HG03442 (cell line): ENCODE measurements at regions not wholly inside any gene's neighbourhood (a gene's known extent, or its start where the extent isn't known, plus 50 kb on each side); places are given as distances from the start of the nearest gene placed in this dataset.
"Not testable (repeated sequence)": the region's sequence is repeated elsewhere in the genome, so short reads cannot be mapped to it uniquely, and the experiment has no call there.

Source experiments
- ATAC-seq: cut with Tn5 transposase; IDR thresholded peaks from one replicate; pipeline ENCODE4 v1.9.1; 2021; ENCODE audit warnings: mild to moderate bottlenecking, moderate library complexity; ENCODE audit not compliant: unreplicated experiment

- ATAC-seq, result no peak
These were observed 222.9 kb upstream of the KCNK2 start for GRCh38 chr1:214859647-214860046.

DNA sequence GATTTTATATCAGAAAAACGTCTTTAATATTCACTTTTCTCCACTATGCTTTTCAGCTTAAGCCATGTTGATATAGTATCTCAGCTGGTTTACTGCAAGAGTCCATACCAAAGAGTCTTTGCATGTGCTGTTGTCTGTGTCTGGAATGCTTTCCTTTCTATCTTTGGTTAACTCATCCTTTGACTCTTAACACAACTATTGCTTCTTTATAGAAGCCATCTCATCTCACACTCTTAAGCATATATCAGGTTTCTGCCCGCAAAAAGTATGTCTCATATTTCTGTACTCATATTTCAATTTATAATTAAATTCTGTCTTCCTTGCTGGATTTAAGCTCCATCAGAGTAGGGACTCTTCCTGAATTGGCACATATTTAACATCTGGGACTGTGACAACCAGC is 220.9 kb upstream of the KCNK2 start:
- ATAC-seq, result no peak

DNA sequence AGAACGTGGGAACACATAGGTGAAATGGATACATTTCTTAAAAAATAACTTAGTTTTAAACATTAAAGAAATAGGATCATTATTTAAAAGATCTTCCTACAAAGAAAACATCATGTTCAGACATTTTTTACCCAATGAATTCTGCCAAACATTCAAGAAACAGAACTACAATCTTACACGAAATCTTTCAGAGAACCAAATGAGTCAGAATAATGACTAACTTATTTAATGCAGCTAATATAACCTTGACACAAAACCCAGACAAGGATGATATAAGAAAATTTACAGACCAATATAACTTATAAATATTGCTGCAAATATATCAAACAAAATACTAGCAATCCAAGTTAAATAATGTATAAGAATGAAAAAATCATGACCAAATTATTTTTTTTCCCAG is 220.1 kb upstream of the KCNK2 start:
- ATAC-seq, result no peak

GRCh38 chr1:214864896-214865688 is 217.4 kb upstream of the KCNK2 start:
- ATAC-seq, result no peak

DNA sequence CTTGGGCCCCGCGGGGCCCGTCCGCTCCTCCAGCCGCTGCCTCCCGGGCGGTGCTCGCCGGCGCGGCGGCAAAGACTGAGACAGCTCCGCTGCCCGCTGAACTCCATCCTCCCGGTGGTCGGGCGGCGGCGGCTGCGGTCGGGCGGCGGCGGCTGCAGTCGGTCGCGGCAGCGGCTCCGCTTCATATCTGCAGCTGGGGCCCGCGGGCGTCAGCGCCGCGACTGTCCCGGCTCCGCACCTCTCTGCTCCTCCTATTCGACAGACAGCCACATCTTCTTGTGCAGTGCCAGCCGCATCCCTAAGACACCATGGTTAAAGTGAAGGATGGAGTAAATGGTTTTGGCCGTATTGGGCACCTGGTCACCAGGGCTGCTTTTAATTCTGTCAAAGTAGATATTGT is 212.1 kb upstream of the KCNK2 start:
- not testable (repeated sequence) for ATAC-seq

DNA sequence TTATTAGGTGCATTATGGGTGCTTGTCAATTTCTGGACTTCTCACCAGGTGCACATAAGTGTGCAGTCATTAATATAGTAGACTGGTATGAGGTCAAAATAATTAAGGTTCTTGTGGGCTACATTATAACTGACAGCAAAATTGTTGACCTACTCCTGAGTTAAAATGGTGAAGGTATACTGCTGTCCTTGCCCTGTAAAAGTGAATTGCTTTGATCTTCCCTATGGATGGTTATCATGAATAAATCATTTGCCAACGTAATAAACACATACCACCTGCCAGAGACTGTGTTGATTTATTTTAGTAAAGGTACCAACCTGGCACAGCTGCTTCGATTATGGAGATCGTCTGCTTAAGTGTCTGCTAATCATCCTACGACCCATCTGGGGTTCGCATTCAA is 201.6 kb upstream of the KCNK2 start:
- ATAC-seq, result no peak

DNA sequence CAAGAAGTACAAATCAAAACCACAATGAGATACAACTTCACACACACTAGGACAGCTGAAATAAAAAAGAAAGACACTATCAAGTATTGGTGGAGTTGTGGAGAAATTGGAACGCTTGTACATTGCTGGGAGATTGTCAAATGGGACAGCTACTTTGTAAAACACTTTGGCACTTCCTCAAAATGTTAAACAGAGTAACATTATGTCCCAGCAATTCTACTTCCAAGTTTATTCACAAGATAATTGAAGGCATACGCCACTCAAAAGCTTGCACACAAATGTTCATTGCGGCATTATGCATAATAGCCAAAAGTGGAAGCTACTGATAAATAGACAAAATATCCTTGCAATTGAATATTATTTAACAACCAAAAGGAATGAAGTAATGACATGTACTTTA is 199.9 kb upstream of the KCNK2 start:
- no peak for ATAC-seq

DNA sequence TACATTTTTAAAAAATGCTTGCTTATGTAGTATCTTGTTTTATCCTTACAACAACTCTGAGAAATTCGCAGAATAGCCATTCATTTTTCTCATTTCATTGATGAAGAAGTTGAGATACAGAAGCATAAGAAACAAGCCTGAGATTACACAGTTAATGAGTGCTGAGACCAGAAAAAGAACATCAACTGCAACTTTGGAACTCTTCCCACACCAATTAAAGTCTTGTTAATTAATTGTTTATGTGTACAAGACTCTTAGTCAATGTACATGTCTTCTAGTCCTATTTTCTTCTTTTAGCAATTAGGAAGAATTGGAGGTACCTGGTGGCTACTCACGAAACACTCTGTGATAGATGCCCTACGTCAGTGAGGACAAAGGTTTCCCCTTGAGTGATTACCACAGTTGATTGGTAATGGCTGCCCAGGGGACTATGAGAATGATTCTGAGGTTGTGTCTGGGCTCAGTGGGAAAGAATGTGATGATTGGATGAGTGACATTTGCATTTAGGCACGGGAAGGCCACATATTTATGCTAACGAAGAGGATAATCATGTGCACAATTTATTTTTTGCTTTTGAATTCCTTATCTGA is 187.4 kb upstream of the KCNK2 start:
- no peak for ATAC-seq

GRCh38 chr1:214896921-214897320 is 185.6 kb upstream of the KCNK2 start:
- ATAC-seq, result no peak

- no peak for ATAC-seq
These were observed 185.0 kb upstream of the KCNK2 start for GRCh38 chr1:214897581-214897980.

DNA sequence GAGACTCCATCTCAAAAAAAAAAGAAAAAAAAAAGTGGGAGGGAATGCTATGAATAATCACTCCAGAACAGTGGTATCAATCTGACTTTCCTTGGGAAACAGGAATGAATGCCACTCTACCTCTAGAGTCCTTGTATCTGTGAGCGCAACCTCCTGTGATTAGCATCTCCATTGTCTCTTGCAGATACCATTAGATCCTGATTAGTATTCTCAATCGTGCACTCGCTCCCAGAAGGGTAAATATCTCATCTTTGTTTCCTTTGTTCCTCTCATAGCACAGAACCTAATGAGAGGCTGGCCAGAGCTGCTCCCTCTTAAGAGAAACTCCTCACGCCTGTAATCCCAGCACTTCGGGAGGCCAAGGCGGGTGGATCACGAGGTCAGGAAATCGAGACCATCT is 184.4 kb upstream of the KCNK2 start:
- no peak for ATAC-seq

- ATAC-seq, result no peak
These were observed 183.8 kb upstream of the KCNK2 start for GRCh38 chr1:214898718-214899117.

DNA sequence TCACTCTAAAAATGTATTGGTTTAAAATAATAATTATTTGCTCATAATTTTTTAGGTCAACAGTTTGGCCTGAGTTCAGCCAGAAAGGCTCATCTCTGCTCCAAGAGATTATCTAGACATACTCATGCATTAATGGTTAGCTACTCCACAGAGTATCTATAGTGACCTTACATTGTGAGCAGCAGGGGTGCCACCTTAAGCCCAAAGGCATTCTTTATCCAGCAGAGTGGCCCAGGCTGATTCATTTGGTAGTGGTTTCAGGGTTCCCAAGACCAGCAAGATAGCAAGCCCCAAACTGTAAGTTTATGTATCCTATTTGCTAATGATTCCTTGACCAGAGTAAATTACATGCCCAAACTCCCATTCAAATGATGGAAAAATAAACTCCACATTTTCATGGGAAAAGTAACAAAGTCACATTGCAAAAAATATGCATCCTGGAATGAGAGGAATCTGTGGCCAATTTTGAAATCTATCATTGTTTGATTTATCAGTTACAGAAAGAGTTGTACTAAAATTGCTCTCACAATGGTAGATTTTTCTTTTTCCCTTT is 182.6 kb upstream of the KCNK2 start:
- ATAC-seq, result no peak

DNA sequence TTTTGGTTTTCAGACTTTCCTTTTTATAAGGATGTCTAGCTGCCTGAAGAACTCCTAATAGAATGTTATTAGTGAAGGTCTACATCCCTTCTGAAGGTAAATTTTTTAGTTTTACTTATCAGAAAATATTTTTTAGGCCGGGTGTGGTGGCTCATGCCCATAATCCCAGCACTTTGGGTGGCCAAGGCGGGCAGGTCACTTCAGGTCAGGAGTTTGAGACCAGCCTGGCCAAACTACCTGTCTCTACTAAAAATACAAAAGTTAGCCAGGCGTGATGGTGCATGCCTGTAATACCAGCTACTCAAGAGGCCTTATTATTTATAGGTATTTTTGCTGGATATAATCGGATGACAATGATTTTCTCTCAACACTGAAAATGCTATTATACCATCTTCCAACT is 181.9 kb upstream of the KCNK2 start:
- ATAC-seq, result no peak

GRCh38 chr1:214901718-214902117 is 180.8 kb upstream of the KCNK2 start:
- no peak for ATAC-seq

DNA sequence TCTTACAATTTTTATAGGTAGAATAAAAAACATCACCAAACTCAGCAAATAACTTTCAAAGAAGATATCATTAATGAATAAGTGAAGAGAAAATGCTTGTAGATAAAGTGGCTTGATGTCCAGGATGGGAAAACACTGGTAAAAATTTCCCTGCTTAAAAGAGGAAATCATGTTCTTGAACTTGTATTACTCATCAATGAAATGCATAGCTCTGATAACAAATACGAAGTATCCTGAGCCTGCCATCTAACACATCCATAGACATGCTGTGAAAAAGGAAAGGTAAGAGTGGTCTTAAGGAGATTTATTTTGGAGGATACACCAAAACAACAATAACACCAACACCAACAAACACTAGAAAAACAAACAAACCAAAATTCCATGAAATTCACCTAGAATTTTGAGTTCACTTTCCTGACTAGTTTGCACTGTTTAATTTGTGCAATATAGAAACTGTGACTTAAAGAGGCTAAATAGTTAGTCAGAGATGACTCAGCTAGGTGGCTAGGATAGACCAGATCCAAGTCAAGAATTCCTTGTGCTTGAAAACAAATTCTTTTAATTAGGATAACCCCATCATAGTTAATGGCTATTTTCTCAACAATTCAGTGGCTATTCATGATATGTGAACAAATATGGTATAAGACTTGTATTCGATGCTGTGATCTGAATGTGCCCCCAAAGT is 179.8 kb upstream of the KCNK2 start:
- ATAC-seq, result no peak

DNA sequence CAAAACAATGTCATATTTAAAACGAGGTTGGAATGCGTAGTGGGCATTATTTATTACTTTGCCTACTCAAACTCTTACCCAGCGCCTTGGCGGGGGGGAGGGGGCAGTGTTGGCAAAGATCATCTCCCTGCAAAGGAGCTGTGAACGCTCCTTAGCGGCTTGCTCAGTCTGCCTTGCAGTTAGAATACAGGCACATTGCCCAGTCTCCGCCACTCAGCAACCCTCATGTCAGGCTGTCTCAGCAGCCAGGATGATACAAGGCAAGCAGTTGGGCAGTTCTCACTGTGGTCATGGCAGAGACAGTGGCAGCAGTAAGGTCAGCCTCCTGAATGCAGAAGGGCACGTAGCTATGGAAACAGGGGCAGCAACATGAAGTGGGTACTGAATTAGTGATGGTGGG is 170.4 kb upstream of the KCNK2 start:
- no peak for ATAC-seq

- ATAC-seq, result no peak
These were observed 168.6 kb upstream of the KCNK2 start for GRCh38 chr1:214913966-214914365.

DNA sequence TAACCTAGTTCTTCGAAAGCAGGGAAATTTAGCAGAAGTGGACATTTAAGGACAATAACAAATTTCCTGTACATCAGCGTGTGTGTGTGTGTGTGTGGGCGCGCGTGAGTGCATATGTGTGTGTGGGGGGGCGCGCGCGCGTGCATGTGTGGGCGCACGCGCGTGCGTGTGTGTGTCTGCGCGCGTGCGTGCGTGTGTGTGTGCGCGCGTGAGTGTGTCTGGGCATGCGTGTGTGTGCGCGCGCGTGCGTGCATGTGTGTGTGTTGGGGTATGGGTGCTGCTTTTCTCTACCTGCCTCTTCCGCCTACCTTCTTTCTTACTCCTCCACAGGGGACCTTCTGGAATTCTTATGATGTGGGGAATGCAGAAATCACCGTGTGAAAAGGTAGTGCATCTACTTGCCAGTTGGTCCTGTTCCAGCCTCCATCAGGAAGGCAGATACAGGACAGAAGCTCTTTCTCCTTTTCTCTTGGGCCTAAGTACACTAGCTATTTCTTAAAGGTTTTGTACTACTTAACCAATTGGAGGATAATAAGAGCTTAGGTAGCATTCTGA is 165.4 kb upstream of the KCNK2 start:
- ATAC-seq, result no peak

GRCh38 chr1:214918745-214919144 is 163.8 kb upstream of the KCNK2 start:
- ATAC-seq, result no peak

GRCh38 chr1:214920337-214920736 is 162.2 kb upstream of the KCNK2 start:
- no peak for ATAC-seq
